ENCODE measurements at regions not wholly inside any gene's neighbourhood (a gene's known extent, or its start where the extent isn't known, plus 50 kb on each side); places are given as distances from the start of the nearest gene placed in this dataset.

DNA sequence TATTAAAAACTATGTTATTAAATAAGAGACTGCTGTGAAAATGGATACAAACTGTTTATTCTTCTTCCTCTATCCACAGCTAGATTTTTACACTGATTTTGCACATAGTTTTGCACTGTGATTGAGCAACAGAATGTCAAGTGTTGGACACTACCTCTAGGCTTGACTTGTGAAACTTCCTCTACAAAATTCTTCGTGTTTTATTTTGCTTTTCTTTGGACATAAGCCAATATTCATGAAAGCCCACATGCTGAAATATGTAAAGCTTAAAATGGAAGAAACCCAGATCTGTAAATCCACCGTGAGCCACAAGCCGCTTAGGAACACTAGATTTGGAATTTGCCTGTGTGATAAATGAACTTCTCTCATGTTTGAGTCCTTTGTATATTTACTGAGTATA lies 849.4 kb downstream of the FSTL5 start:
- TF ChIP-seq EP300 (IDR thresholded peaks at IDR 0.05) (no peak), POLR2A (IDR thresholded peaks at IDR 0.05) (no peak), CTCF (IDR thresholded peaks at IDR 0.05) (no peak), POLR2AphosphoS5 (IDR thresholded peaks at IDR 0.05) (no peak)
- intact Hi-C loops (cut with DNase I; ENCODE audit: low total_unique reads) = no loop called here
- DNase-seq = no peak
- no peaks in the 10 kb centered on the region for H3K4me1 ChIP-seq
- no peak overlapping the region for H3K4me3 ChIP-seq
- H3K9me3 ChIP-seq = peaks cover 0 to 4% (median 1%) of the 10 kb centered on the region in 4 donors
- 20 to 58% (median 44%) methylated on average over 3 of the region's 3 CpGs for WGBS, 5 donors
- no peak overlapping the region for H3K27ac ChIP-seq
- no peaks in the 10 kb centered on the region for H3K27me3 ChIP-seq
- no peaks in the 10 kb centered on the region for H3K36me3 ChIP-seq

DNA sequence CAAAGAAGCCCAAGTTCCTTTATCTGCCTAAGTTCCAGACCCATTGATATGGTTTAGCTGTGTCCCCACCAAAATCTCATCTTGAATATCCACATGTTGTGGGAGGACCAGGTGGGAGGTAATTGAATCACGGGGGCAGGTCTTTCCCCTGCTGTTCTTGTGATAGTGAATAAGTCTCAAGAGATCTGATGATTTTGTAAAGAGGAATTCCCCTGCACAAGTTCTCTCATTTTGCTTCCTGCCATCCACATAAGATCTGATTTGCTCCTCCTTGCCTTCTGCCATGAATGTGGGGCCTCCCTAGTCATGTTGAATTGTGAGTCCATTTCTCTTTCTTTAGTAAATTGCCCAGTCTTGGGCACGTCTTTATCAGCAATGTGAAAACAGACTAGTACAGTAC lies 860.2 kb downstream of the FSTL5 start:
- WGBS, 5 donors = 61 to 72% (median 69%) methylated on average over 2 of the region's 2 CpGs
- Histone ChIP-seq H3K36me3 (no peaks in the 10 kb centered on the region), H3K9me3 (peaks cover 0 to 11% (median 4%) of the 10 kb centered on the region in 4 donors), H3K4me3 (no peak overlapping the region), H3K4me1 (no peaks in the 10 kb centered on the region), H3K27ac (no peak overlapping the region), H3K27me3 (no peaks in the 10 kb centered on the region)
- intact Hi-C loops (cut with DNase I; ENCODE audit: low total_unique reads) = no loop called here
- TF ChIP-seq POLR2AphosphoS5 (IDR thresholded peaks at IDR 0.05) = no peak
- TF ChIP-seq CTCF (IDR thresholded peaks at IDR 0.05) = no peak
- TF ChIP-seq EP300 (IDR thresholded peaks at IDR 0.05) = no peak
- TF ChIP-seq POLR2A (IDR thresholded peaks at IDR 0.05) = no peak
- no peak for DNase-seq

- no peaks in the 10 kb centered on the region for H3K4me1 ChIP-seq
- DNase-seq = no peak
- peaks cover 5 to 25% (median 18%) of the 10 kb centered on the region in 4 donors for H3K9me3 ChIP-seq
- H3K4me3 ChIP-seq = no peak overlapping the region
- no peaks in the 10 kb centered on the region for H3K27me3 ChIP-seq
- intact Hi-C loops (cut with DNase I; ENCODE audit: low total_unique reads) = no loop called here
- H3K36me3 ChIP-seq = no peaks in the 10 kb centered on the region
- TF ChIP-seq POLR2A (IDR thresholded peaks at IDR 0.05) (no peak), EP300 (IDR thresholded peaks at IDR 0.05) (no peak), CTCF (IDR thresholded peaks at IDR 0.05) (no peak), POLR2AphosphoS5 (IDR thresholded peaks at IDR 0.05) (no peak)
- 48 to 91% (median 86%) methylated on average over 5 of the region's 5 CpGs for WGBS, 5 donors
- H3K27ac ChIP-seq = no peak overlapping the region
These were observed 872.6 kb downstream of the FSTL5 start for GRCh38 chr4:161291222-161291621.

DNA sequence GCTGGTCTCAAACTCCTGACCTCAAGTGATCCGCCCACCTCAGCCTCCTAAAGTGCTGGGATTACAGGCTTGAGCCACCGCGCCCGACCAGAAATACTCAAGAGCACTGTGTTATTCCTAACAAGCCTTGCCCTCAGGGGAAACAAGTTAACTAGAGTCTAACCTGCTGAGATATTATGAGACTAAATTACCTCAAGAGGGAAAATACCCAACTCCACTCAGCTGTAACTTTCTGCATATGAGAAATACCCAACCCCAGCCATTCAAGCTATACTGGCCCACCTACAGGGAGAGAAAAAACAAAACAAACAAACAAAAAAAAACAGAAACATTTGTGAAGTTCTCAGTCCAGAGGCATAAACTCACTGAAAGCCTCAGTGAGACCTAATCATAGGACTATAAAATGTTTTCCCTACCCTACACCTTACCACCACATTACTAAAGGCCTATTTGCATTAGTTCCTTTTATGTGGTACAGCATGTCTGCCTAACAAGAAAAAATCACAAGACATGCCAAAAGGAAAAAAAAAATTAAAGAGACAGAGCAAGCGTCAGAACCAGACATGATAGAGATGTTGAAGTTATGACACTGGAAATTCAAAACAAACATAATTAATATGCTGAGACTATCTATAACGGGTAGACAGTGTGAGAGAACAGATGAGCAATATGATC lies 876.0 kb downstream of the FSTL5 start:
- no peak overlapping the region for H3K4me3 ChIP-seq
- H3K36me3 ChIP-seq = no peaks in the 10 kb centered on the region
- H3K27me3 ChIP-seq = no peaks in the 10 kb centered on the region
- no peak for DNase-seq
- peaks cover 5 to 25% (median 15%) of the 10 kb centered on the region in 4 donors for H3K9me3 ChIP-seq
- TF ChIP-seq CTCF (IDR thresholded peaks at IDR 0.05) = no peak
- no peak for TF ChIP-seq POLR2A (IDR thresholded peaks at IDR 0.05)
- TF ChIP-seq EP300 (IDR thresholded peaks at IDR 0.05) = no peak
- TF ChIP-seq POLR2AphosphoS5 (IDR thresholded peaks at IDR 0.05) = no peak
- no peak overlapping the region for H3K27ac ChIP-seq
- 76 to 90% (median 89%) methylated on average over 6 of the region's 6 CpGs for WGBS, 5 donors
- intact Hi-C loops (cut with DNase I; ENCODE audit: low total_unique reads) = no loop called here
- H3K4me1 ChIP-seq = no peaks in the 10 kb centered on the region

Measured in stomach (tissue), 8 donors.